NCI-H446 (cell line): ENCODE measurements at regions not wholly inside any gene's neighbourhood (a gene's known extent, or its start where the extent isn't known, plus 50 kb on each side); places are given as distances from the start of the nearest gene placed in this dataset.

Source experiments
- DNase-seq, 2 experiments: peaks; one replicate each; lab custom pipeline; 2025; lab: John Stamatoyannopoulos, UW

DNA sequence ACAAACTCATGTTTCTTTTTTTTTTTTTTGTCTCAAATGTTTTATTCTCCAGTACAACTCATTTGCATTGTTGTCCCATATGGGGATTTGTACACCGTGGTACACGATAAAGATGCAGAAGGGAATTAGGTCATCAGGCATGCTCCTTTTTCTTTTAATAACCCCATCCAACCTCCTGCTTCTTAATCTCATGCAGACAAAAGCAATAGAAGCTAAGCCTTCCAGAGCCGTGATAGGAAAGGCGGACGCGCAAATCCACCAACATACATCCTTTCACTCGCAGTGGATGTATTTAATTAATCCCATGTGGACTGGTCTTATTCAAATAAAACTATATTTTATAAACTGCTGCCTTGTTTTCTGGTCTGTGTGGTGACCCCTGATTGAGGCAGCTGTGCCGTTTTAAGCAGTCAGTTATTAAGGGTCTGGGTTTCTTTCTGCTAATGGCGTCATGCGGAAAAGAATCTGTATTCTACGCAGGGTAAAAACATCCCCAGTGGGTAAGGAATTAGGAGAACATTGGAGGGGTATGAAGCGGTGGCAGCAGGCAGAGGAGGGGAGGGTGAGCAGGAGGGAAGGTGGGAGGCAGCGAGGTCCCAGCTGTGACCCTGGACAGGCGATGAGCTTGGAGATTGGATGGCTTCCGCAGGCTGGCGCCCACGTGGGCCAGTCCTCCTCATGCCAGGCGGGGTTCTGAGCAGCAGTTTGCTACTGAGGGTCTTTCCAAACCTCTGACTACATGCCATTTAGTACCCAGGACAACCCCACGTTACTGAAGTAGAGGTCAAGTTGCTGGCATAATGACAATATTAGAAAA, 172.8 kb downstream of the LINC00237 start:
- DNase-seq = no peak

DNA sequence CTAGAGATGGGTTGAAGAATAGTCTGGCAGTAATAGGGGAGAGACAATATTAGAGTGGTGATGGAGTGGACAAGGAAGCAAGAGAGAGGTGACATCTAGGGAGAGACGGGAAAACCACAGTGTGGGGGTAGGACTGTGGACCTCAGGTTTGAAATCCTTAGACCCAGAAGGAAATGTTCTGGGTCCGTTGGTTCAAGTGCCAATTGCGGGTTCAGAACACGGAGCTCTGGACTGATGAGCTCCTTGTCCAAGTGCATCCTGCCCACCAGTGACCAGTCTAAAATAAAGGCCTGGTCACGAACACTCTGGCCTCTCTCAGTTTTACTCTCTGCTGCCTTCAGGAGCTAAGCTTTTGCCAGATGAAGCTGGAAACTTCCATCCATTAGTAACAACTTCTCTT, 174.0 kb downstream of the LINC00237 start:
- no peak for DNase-seq

DNA sequence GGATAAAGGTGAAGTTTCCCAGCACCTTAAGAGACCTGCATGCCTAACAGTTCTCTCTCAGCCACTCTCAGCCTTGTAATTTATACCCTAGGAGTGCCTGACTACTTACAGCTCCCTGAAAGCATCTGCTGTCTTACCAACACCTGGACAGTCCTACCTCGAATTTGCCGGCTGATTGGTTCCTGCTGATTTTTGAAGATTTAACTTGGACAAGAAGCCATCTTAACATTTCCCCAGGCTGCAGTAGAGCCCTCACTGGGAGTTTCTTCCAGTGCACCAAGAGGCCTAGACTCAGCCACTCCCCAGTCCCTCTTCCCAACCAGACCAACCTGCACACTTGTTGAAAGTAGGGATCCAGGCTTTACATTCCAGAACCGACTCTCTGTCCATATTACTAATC, 174.5 kb downstream of the LINC00237 start:
- DNase-seq = no peak

DNA sequence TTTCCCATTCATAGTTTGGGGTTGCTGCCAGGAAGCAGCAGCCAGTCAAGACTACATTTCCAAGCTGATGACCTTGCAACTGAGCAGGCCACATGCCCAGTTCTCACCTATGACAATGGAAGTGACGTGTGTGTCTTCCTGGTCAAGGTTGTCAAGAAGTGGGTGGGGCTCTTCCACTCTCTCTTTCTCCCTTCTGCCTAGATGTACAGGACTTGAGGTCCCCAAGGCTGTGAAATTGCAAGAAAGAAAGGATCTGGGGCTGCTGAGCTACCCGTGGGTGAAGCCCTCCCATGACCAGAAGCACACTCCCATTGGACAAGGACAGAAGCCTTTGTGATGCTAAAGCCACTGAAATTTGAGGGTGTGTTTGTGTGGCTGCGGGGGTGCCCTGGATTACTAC, 175.1 kb downstream of the LINC00237 start:
- DNase-seq = no peak

DNA sequence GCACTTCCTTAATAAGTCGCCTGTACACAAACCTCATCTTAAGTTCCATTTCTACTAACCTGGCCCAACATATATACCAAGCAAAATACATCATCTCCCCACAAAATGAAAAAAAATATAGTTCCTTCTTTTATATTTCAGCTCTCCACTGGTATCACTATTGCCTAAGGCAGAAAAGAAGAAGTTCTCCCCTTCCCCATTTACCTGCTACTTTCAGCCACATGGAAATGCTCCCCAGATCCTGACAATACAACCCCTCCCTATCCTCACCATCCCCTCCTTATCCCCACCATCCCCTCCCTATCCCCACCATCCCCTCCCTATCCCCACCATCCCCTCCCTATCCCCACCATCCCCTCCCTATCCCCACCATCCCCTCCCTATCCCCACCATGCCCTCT, 175.7 kb downstream of the LINC00237 start:
- no peak for DNase-seq

DNA sequence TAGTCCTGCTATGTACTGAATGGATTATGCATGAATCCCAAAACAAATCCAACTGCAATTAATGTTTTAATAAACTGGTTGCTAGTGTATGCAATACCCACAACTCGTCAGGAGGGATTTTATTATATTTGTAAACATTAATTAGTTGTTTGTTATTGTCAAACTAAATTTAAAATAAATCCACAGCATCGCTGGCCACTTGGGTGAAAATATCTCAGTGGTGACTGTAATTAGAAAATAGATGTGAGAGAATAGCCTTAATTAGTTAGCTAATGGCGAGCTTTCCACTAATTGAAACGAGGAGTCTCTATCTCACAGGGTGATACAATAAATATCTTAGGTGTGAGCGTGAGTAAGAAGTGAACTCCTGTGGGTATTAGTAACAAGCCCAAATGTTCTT, 176.8 kb downstream of the LINC00237 start:
- DNase-seq = no peak

DNA sequence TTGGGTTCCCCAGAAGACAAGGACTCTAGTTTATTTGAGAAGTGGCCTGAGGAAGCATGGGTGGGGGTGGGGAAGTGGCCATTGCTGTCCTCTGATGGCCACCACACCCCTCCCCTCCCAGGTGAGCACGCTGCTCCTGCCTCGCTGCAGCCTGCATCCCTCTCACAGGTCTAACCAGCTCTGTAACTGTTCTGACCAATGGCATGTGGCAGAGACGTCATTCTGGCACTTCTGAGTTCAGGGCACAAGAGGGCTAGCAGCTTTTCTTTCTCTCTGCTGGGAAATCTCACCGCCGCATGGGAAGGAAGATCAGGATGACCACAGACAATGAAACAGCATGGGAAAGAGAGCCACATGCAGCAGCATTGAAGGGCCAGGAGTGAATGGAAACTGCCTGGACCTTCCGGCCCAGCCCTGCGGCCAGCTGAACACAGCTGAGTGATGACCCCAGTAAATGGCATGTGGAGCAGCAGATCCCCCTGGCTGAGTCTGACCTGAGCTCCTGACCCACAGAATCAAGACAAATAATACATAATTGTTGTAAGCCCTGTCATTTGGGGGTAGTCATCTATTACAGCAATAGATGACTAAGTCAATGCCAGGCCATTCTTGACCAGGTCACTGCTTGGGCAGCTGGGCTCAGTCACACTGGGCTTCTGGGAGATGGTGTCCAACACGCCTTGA, 179.8 kb downstream of the LINC00237 start:
- DNase-seq = no peak

DNA sequence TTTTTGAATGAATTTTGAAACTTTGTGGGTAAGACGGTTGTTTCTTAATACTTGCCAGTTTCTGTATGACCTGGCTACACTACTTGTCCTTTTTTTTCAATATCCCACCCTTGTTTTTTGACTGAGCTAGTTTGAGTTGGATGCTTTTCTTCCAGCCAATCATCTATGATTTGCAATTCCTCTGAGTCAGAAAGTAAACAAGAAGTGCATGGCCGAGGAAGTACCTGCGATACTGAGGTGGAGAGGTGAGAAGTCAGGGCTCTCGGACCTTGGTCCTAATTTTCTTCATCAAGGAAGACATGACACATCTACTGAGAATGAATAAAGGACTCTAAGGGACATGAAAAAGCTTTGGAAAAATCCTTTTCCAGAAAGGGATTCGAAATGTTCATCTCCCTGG, 185.7 kb downstream of the LINC00237 start:
- DNase-seq = no peak

DNA sequence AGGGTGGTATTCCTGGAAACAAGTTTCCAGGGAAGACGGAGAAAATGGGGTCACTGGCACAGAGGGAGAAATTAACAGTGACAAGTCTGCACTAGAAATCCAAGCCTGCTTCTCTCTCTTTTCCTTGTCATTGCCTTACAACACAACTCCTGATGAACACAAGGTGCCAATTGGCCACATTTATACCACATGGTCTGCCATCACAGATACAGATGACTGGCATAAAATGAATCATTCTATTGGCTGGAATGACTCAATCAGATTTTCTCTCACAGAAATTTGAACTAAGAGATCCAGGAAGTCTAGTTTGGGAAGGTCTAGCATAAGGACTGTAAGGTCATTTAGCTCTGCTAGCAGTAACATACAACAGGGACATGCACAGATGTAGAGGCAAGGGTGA, 190.3 kb downstream of the LINC00237 start:
- no peak for DNase-seq

DNA sequence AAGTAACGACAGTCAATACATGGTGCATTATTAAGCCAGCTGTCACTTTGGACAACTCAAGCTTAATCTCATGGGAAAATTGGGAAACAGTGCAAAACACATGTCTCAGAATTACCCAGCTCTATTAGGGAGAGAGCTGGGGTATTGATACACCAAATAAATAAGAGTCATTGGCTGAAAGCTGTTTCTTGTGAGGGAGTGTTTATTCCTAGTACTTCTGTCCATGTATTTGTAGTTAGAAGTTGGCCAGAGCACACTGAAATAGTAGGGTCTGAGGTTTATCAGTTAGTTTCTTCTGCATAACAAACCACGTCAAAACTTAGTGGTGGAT, 192.0 kb upstream of the RALGAPA2 start:
- no peak for DNase-seq

DNA sequence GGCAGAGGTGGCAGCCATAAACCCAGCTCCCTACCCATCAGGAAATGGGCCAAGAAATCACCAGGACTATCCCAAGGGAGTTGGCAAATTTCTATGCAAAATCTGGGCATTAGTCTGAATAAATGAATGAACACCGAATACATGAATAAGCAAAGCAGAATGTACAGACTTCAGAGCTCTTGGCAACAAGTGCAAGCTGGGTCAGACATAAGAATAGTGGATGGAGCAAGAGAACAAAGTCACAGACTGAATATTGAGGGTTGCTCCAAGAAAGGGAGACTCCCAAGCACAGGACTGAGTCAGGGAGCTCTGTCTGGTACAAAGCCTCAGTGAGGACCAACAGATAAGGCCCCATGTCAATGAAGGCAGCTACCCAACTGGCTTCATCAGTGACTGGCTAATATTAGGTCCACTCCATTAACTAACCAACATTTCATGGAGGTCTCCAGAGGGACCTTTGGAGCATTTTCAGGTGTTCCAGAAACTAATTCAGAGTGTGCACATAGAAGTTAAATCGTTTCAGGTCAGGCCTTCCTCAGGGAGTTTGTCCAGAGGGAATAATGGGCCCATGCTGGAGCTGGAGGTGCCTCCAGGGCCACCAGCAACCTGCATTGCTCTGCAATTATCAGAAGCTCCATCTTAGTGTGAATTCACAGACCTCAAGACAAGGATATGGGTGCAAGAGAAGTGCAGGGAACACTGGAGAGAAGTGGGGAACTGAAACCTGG, 191.5 kb upstream of the RALGAPA2 start:
- no peak for DNase-seq

DNA sequence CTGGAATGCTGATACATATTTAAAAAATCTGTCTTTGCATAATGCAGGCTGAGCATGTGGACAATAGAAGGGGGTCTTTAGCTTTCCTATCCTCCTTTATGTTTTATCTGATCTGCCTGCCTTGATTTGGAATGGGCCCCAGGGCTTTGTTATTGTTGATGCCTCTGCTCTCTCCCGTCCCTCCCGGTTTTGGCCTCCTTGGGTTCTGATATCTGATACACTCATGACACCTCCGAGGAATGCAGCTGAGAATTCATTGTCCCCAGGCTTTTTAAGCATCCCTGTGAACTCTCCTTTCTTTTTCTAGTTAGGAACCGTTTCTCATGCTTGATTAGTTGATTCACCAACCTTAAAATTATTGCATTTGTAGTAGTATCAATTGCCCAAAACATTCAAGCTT, 185.5 kb upstream of the RALGAPA2 start:
- no peak for DNase-seq

DNA sequence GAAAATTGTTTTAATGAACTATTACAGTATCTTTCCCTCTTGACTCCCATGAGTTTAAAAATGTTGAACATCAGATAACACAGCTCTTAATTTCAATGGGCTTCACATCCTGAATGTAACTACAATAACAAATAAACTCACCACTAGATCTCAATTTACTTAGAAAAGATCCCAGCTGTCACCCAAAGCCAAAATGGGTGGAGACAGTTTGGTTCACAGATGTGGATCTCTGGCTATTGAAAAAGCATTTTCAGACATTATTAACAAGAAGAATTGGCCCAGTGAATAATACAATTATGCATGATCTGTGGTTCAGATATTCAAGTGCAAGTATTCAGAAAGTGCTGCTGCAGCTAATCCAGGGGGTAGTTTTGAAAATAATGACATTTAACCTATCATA, 184.7 kb upstream of the RALGAPA2 start:
- no peak for DNase-seq

DNA sequence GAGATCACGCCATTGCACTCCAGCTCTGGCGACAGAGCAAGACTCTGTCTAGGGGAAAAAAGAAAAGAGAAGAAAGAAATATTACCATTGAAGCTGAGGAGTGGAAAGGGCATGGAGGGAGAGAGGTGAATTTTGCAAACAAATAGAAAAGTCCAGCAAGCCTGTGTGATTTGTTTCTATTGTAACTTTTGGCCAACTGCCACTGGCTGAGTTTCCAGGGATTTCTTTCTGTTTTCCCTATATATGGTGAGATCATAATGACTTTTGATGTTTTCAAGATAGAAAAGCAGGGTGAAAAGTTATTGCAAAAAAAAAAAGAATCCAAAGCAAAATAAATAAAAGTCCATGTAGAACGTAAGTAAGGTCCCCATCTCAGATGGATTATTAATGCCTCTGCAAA, 184.2 kb upstream of the RALGAPA2 start:
- DNase-seq = no peak

DNA sequence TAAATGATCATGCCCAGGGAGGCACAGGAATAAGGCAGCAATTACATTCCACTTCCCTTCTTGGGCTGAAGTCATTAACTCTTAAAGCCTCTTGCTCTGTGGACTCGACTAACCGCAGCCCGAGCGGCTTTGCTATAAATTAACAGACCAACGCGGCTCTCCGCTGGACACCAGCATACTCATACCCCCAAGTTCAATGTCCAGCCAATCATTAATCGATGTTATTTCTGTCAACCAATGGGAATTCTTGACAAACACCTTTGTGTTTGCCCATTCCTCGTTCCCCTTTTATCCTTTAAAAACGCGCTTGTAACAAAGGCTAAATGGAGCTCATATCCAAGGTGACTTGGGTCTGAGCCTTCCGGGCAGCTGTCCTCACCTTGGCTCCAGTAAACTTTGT, 183.1 kb upstream of the RALGAPA2 start:
- no peak for DNase-seq

DNA sequence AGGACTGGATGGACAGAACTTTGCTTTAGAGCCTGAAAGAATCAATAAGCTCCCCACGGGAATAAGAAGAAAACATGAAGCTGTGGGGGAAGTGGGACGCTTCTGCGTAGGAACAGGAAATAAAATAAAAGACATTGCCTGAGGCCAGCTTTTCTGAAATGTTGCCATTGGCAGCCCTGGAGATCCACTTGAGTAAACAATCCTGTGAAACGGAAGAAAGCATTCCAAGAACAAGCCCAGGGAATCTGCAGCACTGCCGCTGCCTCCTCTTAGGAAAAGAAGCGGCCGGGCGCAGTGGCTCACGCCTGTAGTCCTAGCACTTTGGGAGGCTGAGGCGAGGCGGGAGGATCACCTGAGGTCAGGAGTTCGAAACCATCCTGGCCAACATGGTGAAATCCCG, 182.3 kb upstream of the RALGAPA2 start:
- no peak for DNase-seq

DNA sequence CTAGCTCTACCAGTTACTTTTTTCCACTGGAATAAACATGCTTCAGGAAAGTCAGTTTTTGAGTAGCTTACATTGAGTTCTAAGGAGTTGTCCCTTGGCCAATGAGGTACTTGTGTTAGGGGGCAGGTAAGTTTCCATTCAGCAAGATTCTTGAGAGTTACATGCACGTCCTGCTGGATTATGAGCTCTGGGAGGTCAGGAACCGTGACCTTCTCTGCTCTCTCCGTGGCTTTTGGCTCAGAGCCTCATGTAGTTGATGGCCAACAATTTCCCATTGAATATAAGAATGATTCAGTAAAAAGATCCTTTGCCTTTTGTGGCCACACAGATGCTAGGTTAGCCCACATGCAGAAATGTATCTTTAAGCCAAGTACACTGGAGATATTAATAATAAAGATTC, 181.8 kb upstream of the RALGAPA2 start:
- no peak for DNase-seq

DNA sequence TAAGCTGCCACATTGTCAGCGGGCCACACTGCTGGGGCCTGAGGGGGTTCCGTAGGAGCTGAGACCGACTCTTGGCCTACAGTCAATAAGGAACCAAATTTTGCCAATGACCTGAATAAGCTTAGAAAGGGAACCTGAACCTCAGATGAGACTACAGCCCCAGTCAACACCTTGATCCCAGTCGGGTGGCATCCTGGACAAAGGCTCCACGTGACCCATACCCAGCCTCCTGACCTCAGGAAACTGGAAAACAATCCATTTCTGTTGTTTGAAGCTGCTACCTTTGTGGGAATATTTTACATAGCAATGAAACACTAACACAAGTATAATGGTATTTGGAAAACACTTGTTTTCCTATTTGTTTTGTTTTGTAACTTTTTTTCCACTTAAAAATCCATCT, 179.9 kb upstream of the RALGAPA2 start:
- DNase-seq = no peak

DNA sequence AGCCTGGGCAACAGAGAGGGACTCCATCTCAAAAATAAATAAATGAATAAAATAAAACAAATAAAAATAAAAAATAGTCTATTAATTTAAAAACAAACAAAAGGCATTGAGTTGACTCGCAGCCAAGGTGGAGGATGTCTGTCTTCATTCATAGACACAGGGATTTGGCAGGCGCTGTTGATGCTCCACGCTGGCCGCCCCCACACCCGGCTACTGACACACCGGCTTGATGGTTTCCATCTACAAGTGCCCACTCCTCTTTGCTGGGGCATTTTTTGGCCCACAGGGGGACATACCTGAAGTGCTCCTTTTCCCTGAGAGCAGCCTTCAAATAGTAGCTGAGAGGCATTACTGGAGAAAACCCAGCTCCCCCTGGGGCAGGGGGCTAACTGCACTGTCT, 178.3 kb upstream of the RALGAPA2 start:
- no peak for DNase-seq

DNA sequence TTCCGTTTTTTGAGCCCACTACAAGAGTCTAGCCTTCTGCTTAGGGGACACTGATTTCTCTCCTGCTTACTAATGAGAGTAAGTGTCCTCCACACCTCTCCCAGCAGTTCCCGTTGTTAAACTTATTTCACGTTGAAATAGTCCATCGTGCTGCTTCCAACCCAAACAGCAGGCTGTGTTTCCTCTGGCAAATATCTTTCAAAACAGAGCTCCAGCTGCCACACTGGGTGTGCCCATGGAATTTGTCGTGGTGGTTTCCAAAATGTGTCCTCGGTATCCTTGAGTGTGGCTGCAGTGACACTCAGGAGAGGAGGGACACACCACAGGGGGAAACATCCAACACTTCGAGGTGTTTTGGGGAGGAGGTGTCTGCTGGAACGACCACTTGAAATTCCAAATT, 176.5 kb upstream of the RALGAPA2 start:
- no peak for DNase-seq

DNA sequence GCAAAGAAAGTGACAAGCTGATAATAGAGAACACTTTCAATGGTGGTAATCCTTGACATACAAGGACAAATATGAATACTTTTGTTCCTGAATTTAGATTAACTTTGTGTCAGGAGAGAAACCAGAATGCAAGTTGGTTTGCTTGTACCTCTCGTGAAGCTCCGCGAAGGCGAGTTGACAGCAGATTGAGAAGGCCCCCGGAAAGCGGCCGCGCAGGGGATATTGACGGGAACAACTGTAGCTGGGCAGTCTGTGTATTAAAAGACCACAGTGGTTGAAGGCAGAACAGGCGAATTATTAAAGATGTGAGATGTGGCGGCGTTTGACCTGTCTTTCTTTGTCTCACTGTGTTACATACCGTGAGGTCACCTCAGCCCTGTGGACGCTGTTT, 175.8 kb upstream of the RALGAPA2 start:
- DNase-seq = no peak

DNA sequence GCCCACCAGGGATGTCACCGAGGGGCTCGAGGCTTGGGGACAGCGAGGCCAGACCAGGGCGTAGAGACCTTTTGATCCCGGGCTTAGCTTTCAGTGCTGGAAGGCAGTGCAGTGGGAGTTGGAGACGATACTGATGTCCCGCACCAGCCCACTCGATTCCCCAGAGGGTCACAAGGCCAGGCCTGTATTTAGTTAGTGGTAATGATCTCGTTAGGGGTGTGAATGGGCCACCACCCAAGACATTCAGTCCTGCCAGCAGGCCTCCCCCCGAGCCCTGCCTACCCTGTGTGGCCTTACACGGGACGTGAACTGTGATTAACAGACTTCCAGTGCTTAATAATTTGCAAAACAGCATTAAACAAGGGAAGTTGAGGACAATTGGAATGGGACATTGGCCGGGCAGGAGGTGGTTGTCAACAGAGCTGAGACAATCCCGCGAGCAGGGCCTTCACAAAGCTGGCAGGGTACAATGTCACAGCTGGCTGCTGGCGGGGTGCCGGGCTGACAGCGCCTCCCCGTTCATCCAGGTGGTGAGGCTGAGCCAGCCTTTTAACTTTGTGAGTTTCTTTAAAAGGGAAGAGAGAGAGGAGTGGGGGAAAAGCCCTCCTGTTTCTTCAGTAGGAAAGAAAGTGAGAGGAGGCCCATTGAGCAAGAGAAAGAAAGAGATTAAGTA, 175.3 kb upstream of the RALGAPA2 start:
- no peak for DNase-seq

DNA sequence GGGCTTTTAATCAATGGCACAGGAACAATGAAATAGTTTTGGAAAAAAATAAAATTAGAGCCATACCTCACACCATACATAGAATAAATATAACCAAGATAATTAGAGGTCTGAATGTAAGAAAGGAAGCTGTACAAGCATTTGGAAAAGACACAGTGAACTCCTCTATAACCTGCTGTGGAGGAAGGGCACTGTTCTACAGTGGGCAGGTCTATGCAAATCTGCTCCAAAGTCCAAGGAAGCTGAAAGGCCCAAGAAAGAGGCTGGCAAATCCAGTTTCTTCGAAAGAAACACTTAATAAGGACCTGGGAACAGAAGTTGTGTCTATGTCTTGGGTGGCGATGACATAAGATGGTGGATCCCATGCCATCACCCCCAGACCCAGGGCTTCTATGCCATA, 169.4 kb upstream of the RALGAPA2 start:
- DNase-seq = no peak
